Central memory CD8-positive, alpha-beta T cell (primary cell): ENCODE measurements at regions not wholly inside any gene's neighbourhood (a gene's known extent, or its start where the extent isn't known, plus 50 kb on each side); places are given as distances from the start of the nearest gene placed in this dataset.
"Not testable (repeated sequence)": the region's sequence is repeated elsewhere in the genome, so short reads cannot be mapped to it uniquely, and the experiment has no call there.

Experiments used
- ATAC-seq: fragments of 150-1000 bp; cut with Tn5 transposase; replicated peaks from 2 replicates; pipeline ENCODE4 v1.10.0; 2022; ENCODE audit warnings: mild to moderate bottlenecking, moderate FRiP score, moderate number of reproducible peaks; ENCODE audit not compliant: poor library complexity, severe bottlenecking; ENCODE audit errors: extremely low read depth
- DNase-seq, 2 donors: peaks; one replicate each; pipeline ENCODE4 v3.0.0; 2021; ENCODE audit warnings: low spot score in 2 of 2
- H3K27ac Mint-ChIP-seq: one replicate; pipeline ENCODE4 v1.8.0; 2022; ENCODE audit warnings: low read depth, mild to moderate bottlenecking, moderate library complexity, mixed read lengths
- H3K27me3 Mint-ChIP-seq: one replicate; pipeline ENCODE4 v1.8.0; 2022; ENCODE audit warnings: mixed read lengths
- H3K36me3 Mint-ChIP-seq: one replicate; pipeline ENCODE4 v1.8.0; 2022; ENCODE audit warnings: mild to moderate bottlenecking, moderate library complexity, mixed read lengths; ENCODE audit not compliant: insufficient read depth
- H3K4me1 Mint-ChIP-seq: one replicate; pipeline ENCODE4 v1.8.0; 2022; ENCODE audit warnings: mixed read lengths
- H3K4me3 Mint-ChIP-seq: one replicate; pipeline ENCODE4 v1.8.0; 2022; ENCODE audit warnings: mild to moderate bottlenecking, moderate library complexity, mixed read lengths
- H3K9me3 Mint-ChIP-seq: one replicate; pipeline ENCODE4 v1.8.0; 2022; ENCODE audit warnings: mixed read lengths

- no peak overlapping the region for H3K4me3 Mint-ChIP-seq
- no peaks in the 10 kb centered on the region for H3K36me3 Mint-ChIP-seq
- peaks cover 11% of the 10 kb centered on the region for H3K9me3 Mint-ChIP-seq
These were observed 128.8 kb upstream of the PRR23C start for GRCh38 chr3:139173372-139174108.

GRCh38 chr3:139180489-139180888, 135.8 kb upstream of the PRR23C start:
- Mint-ChIP-seq H3K9me3 (peaks cover 11% of the 10 kb centered on the region), H3K27me3 (no peaks in the 10 kb centered on the region)

More at GRCh38 chr3:139173372-139174108, 128.8 kb upstream of the PRR23C start:
- DNase-seq (no peak), ATAC-seq (no peak)
- Mint-ChIP-seq H3K27me3 (peaks cover 10% of the 10 kb centered on the region), H3K4me1 (no peaks in the 10 kb centered on the region), H3K27ac (no peak overlapping the region)

GRCh38 chr3:139182143-139182542, 137.5 kb upstream of the PRR23C start:
- no peak overlapping the region for H3K27ac Mint-ChIP-seq
- H3K27me3 Mint-ChIP-seq = no peaks in the 10 kb centered on the region
- H3K9me3 Mint-ChIP-seq = peaks cover 11% of the 10 kb centered on the region
- no peaks in the 10 kb centered on the region for H3K36me3 Mint-ChIP-seq
- ATAC-seq (no peak), DNase-seq (no peak)
- no peak overlapping the region for H3K4me3 Mint-ChIP-seq
- no peaks in the 10 kb centered on the region for H3K4me1 Mint-ChIP-seq

More at GRCh38 chr3:139180489-139180888, 135.8 kb upstream of the PRR23C start:
- Mint-ChIP-seq H3K4me1 (no peaks in the 10 kb centered on the region), H3K36me3 (no peaks in the 10 kb centered on the region), H3K27ac (no peak overlapping the region), H3K4me3 (no peak overlapping the region)
- no peak for ATAC-seq
- DNase-seq = no peak

- no peaks in the 10 kb centered on the region for H3K36me3 Mint-ChIP-seq
- ATAC-seq (no peak), DNase-seq (no peak)
- no peak overlapping the region for H3K4me3 Mint-ChIP-seq
- H3K4me1 Mint-ChIP-seq = no peaks in the 10 kb centered on the region
- no peaks in the 10 kb centered on the region for H3K27me3 Mint-ChIP-seq
- peaks cover 11% of the 10 kb centered on the region for H3K9me3 Mint-ChIP-seq
- no peak overlapping the region for H3K27ac Mint-ChIP-seq
These were observed 137.9 kb upstream of the PRR23C start for GRCh38 chr3:139182598-139182997.

GRCh38 chr3:139185527-139185926, 140.8 kb upstream of the PRR23C start:
- H3K27ac Mint-ChIP-seq = no peak overlapping the region
- DNase-seq = no peak
- peaks cover 10% of the 10 kb centered on the region for H3K9me3 Mint-ChIP-seq
- no peaks in the 10 kb centered on the region for H3K4me1 Mint-ChIP-seq
- H3K36me3 Mint-ChIP-seq = no peaks in the 10 kb centered on the region
- H3K27me3 Mint-ChIP-seq = no peaks in the 10 kb centered on the region
- no peak for ATAC-seq
- no peak overlapping the region for H3K4me3 Mint-ChIP-seq

GRCh38 chr3:139187154-139187553, 142.5 kb upstream of the PRR23C start:
- no peak overlapping the region for H3K27ac Mint-ChIP-seq
- H3K9me3 Mint-ChIP-seq = peaks cover 6% of the 10 kb centered on the region
- no peaks in the 10 kb centered on the region for H3K36me3 Mint-ChIP-seq
- H3K27me3 Mint-ChIP-seq = no peaks in the 10 kb centered on the region
- no peak overlapping the region for H3K4me3 Mint-ChIP-seq
- no peak for ATAC-seq
- DNase-seq = no peak
- H3K4me1 Mint-ChIP-seq = no peaks in the 10 kb centered on the region

GRCh38 chr3:139187648-139188047, 143.0 kb upstream of the PRR23C start:
- ATAC-seq (no peak), DNase-seq (no peak)
- Mint-ChIP-seq H3K4me3 (no peak overlapping the region), H3K27me3 (no peaks in the 10 kb centered on the region), H3K27ac (no peak overlapping the region), H3K36me3 (no peaks in the 10 kb centered on the region), H3K4me1 (no peaks in the 10 kb centered on the region), H3K9me3 (peaks cover 6% of the 10 kb centered on the region)

- Mint-ChIP-seq H3K4me1 (no peaks in the 10 kb centered on the region), H3K4me3 (no peak overlapping the region), H3K9me3 (no peaks in the 10 kb centered on the region), H3K36me3 (no peaks in the 10 kb centered on the region), H3K27ac (no peak overlapping the region), H3K27me3 (no peaks in the 10 kb centered on the region)
- ATAC-seq (no peak), DNase-seq (no peak)
These were observed 145.3 kb upstream of the PRR23C start for GRCh38 chr3:139189943-139190342.

GRCh38 chr3:139194421-139194820, 149.4 kb upstream of the MRPS22 start:
- not testable (repeated sequence) for DNase-seq, H3K9me3 Mint-ChIP-seq, H3K36me3 Mint-ChIP-seq, H3K27ac Mint-ChIP-seq, H3K4me3 Mint-ChIP-seq, ATAC-seq, H3K4me1 Mint-ChIP-seq
- H3K27me3 Mint-ChIP-seq = peaks cover 30% of the 10 kb centered on the region

GRCh38 chr3:139196146-139196545, 147.7 kb upstream of the MRPS22 start:
- H3K4me3 Mint-ChIP-seq, DNase-seq, ATAC-seq, H3K27ac Mint-ChIP-seq, H3K4me1 Mint-ChIP-seq, H3K9me3 Mint-ChIP-seq, H3K36me3 Mint-ChIP-seq: not testable (repeated sequence)
- H3K27me3 Mint-ChIP-seq = peaks cover 30% of the 10 kb centered on the region

- peaks cover 7% of the 10 kb centered on the region for H3K9me3 Mint-ChIP-seq
- peaks cover 30% of the 10 kb centered on the region for H3K27me3 Mint-ChIP-seq
- H3K27ac Mint-ChIP-seq = no peak overlapping the region
- ATAC-seq (no peak), DNase-seq (no peak)
- H3K36me3 Mint-ChIP-seq = no peaks in the 10 kb centered on the region
- no peaks in the 10 kb centered on the region for H3K4me1 Mint-ChIP-seq
- no peak overlapping the region for H3K4me3 Mint-ChIP-seq
These were observed 146.6 kb upstream of the MRPS22 start for GRCh38 chr3:139197251-139197650.

- Mint-ChIP-seq H3K4me3 (no peak overlapping the region), H3K27ac (no peak overlapping the region), H3K4me1 (no peaks in the 10 kb centered on the region), H3K36me3 (no peaks in the 10 kb centered on the region), H3K9me3 (peaks cover 7% of the 10 kb centered on the region), H3K27me3 (peaks cover 30% of the 10 kb centered on the region)
- ATAC-seq (no peak), DNase-seq (no peak)
These were observed 145.6 kb upstream of the MRPS22 start for GRCh38 chr3:139198186-139198585.

- Mint-ChIP-seq H3K4me3 (no peak overlapping the region), H3K4me1 (no peaks in the 10 kb centered on the region), H3K27me3 (peaks cover 30% of the 10 kb centered on the region), H3K27ac (no peak overlapping the region), H3K9me3 (peaks cover 7% of the 10 kb centered on the region), H3K36me3 (peaks cover 1% of the 10 kb centered on the region)
- DNase-seq = no peak
- no peak for ATAC-seq
These were observed 144.9 kb upstream of the MRPS22 start for GRCh38 chr3:139198929-139199328.
